T47D (cell line): ENCODE measurements at regions not wholly inside any gene's neighbourhood (a gene's known extent, or its start where the extent isn't known, plus 50 kb on each side); places are given as distances from the start of the nearest gene placed in this dataset.

Experiments
- DNase-seq, 2 experiments: peaks; one replicate each; pipeline versions ENCODE4 v3.0.0 to v3.0.0-alpha.2; 2011 to 2012; ENCODE audit warnings: low read depth in 1 of 2, low spot score in 1 of 2
- JUND ChIP-seq: IDR thresholded peaks from 2 replicates; pipeline ENCODE4 v1.6.1; 2012; ENCODE audit warnings: low read depth
- in situ Hi-C: cut with HindIII; loops from 2 replicates; pipeline ENCODE4 v1.10.0; 2016; ENCODE audit warnings: low sequenced_read_pairs, low pct_unique_long_range_greater_than_20kb

- TF ChIP-seq JUND = no peak
- in situ Hi-C loops = no loop called here
- DNase-seq = no peak
These were observed 135.3 kb upstream of the RPS23 start for GRCh38 chr5:82413302-82414040.

- in situ Hi-C loops = no loop called here
- no peak for TF ChIP-seq JUND
- no peak for DNase-seq
These were observed 129.9 kb upstream of the RPS23 start for GRCh38 chr5:82408033-82408432.

- no peak for TF ChIP-seq JUND
- in situ Hi-C loops = no loop called here
- DNase-seq = peak in 1 of 2 experiments; percentile 5
These were observed 128.1 kb upstream of the RPS23 start for GRCh38 chr5:82406205-82406773.

- no peak for DNase-seq
- in situ Hi-C loops = no loop called here
These were observed 127.6 kb upstream of the RPS23 start for GRCh38 chr5:82405618-82406204.

GRCh38 chr5:82405161-82405560 is 127.0 kb upstream of the RPS23 start:
- no peak for DNase-seq
- in situ Hi-C loops = no loop called here
- no peak for TF ChIP-seq JUND

More at GRCh38 chr5:82405618-82406204, 127.6 kb upstream of the RPS23 start:
- no peak for TF ChIP-seq JUND

- in situ Hi-C loops = no loop called here
- DNase-seq = no peak
- no peak for TF ChIP-seq JUND
These were observed 126.3 kb upstream of the RPS23 start for GRCh38 chr5:82404382-82404945.

- DNase-seq = no peak
- TF ChIP-seq JUND = no peak
- in situ Hi-C loops = no loop called here
These were observed 125.6 kb upstream of the RPS23 start for GRCh38 chr5:82403724-82404123.

- no peak for DNase-seq
- in situ Hi-C loops = no loop called here
- TF ChIP-seq JUND = no peak
These were observed 124.9 kb upstream of the RPS23 start for GRCh38 chr5:82403026-82403425.

GRCh38 chr5:82399111-82399510 is 121.0 kb upstream of the RPS23 start:
- no peak for DNase-seq
- no peak for TF ChIP-seq JUND
- in situ Hi-C loops = no loop called here

- DNase-seq = no peak
- in situ Hi-C loops = no loop called here
- no peak for TF ChIP-seq JUND
These were observed 119.7 kb upstream of the RPS23 start for GRCh38 chr5:82397741-82398320.

GRCh38 chr5:82396871-82397514 is 118.8 kb upstream of the RPS23 start:
- peak in 1 of 2 experiments; percentile 36 for DNase-seq
- no peak for TF ChIP-seq JUND
- in situ Hi-C loops = no loop called here

- no peak for DNase-seq
- in situ Hi-C loops = no loop called here
These were observed 118.2 kb upstream of the RPS23 start for GRCh38 chr5:82396396-82396795.

More at GRCh38 chr5:82396396-82396795, 118.2 kb upstream of the RPS23 start:
- no peak for TF ChIP-seq JUND
